ENCODE measurements at regions not wholly inside any gene's neighbourhood (a gene's known extent, or its start where the extent isn't known, plus 50 kb on each side); places are given as distances from the start of the nearest gene placed in this dataset.

GRCh38 chr10:6769704-6770417 lies 189.8 kb upstream of the PRKCQ start:
- no peak overlapping the region for H3K4me3 ChIP-seq (IDR thresholded peaks at IDR 0.05; ENCODE audit: insufficient read depth, low read depth, low read length)
- H3K36me3 ChIP-seq (ENCODE audit: insufficient read depth), result no peaks in the 10 kb centered on the region
- no peak overlapping the region for H2AFZ ChIP-seq (ENCODE audit: low read depth)
- H3K79me2 ChIP-seq (ENCODE audit: insufficient read depth, low read depth), result no peaks in the 10 kb centered on the region
- TF ChIP-seq, protein P1, sequence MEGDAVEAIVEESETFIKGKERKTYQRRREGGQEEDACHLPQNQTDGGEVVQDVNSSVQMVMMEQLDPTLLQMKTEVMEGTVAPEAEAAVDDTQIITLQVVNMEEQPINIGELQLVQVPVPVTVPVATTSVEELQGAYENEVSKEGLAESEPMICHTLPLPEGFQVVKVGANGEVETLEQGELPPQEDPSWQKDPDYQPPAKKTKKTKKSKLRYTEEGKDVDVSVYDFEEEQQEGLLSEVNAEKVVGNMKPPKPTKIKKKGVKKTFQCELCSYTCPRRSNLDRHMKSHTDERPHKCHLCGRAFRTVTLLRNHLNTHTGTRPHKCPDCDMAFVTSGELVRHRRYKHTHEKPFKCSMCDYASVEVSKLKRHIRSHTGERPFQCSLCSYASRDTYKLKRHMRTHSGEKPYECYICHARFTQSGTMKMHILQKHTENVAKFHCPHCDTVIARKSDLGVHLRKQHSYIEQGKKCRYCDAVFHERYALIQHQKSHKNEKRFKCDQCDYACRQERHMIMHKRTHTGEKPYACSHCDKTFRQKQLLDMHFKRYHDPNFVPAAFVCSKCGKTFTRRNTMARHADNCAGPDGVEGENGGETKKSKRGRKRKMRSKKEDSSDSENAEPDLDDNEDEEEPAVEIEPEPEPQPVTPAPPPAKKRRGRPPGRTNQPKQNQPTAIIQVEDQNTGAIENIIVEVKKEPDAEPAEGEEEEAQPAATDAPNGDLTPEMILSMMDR (conservative IDR thresholded peaks at IDR 0.05; ENCODE audit: low read depth, low read length), result no peak
- no peaks in the 10 kb centered on the region for H3K27me3 ChIP-seq (ENCODE audit: insufficient read depth, low read depth)
- H3K4me1 ChIP-seq (ENCODE audit: low read depth, poor library complexity, severe bottlenecking), result no peaks in the 10 kb centered on the region
- H3K27ac ChIP-seq, result no peak overlapping the region
- no peak overlapping the region for H3K9ac ChIP-seq
- H4K20me1 ChIP-seq (ENCODE audit: insufficient read depth), result no peaks in the 10 kb centered on the region
- no peak overlapping the region for H3K4me2 ChIP-seq

- H3K27me3 ChIP-seq (ENCODE audit: insufficient read depth, low read depth), result no peaks in the 10 kb centered on the region
- H3K27ac ChIP-seq, result no peak overlapping the region
- H4K20me1 ChIP-seq (ENCODE audit: insufficient read depth), result no peaks in the 10 kb centered on the region
- H3K79me2 ChIP-seq (ENCODE audit: insufficient read depth, low read depth), result no peaks in the 10 kb centered on the region
- TF ChIP-seq, protein P1 (conservative IDR thresholded peaks at IDR 0.05; ENCODE audit: low read depth, low read length), result no peak
- H3K36me3 ChIP-seq (ENCODE audit: insufficient read depth), result no peaks in the 10 kb centered on the region
- H3K9ac ChIP-seq, result no peak overlapping the region
- no peak overlapping the region for H3K4me3 ChIP-seq (IDR thresholded peaks at IDR 0.05; ENCODE audit: insufficient read depth, low read depth, low read length)
- H3K4me2 ChIP-seq, result no peak overlapping the region
- no peak overlapping the region for H2AFZ ChIP-seq (ENCODE audit: low read depth)
- H3K4me1 ChIP-seq (ENCODE audit: low read depth, poor library complexity, severe bottlenecking), result no peaks in the 10 kb centered on the region
These were observed 186.2 kb upstream of the PRKCQ start for GRCh38 chr10:6766131-6766801.

DNA sequence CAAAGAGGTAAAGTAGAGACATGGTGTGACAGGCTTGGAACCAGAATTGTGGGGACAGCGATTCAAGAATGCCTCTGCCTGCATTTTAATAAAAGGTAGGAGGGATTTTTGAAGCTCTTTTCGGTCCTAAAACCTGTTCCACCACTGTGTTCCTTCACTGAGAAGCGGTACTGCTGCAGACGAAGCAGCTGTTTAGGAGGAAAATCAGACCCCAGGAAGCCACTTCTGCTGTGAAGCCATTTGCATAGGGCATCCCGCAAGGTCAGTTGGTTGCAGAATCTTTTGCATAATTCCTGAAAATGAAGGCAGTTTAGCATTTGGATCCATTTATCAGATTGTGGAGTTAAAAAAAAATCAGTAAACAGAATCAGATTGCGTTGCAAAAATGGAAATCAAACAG lies 183.3 kb upstream of the PRKCQ start:
- Histone ChIP-seq H4K20me1 (ENCODE audit: insufficient read depth) (no peaks in the 10 kb centered on the region), H3K27me3 (ENCODE audit: insufficient read depth, low read depth) (no peaks in the 10 kb centered on the region), H3K4me1 (ENCODE audit: low read depth, poor library complexity, severe bottlenecking) (no peaks in the 10 kb centered on the region), H3K9ac (no peak overlapping the region), H3K4me3 (IDR thresholded peaks at IDR 0.05; ENCODE audit: insufficient read depth, low read depth, low read length) (no peak overlapping the region), H3K4me2 (no peak overlapping the region), H3K79me2 (ENCODE audit: insufficient read depth, low read depth) (no peaks in the 10 kb centered on the region), H2AFZ (ENCODE audit: low read depth) (no peak overlapping the region), H3K27ac (no peak overlapping the region), H3K36me3 (ENCODE audit: insufficient read depth) (no peaks in the 10 kb centered on the region)
- TF ChIP-seq, protein P1 (conservative IDR thresholded peaks at IDR 0.05; ENCODE audit: low read depth, low read length), result no peak

- H3K4me1 ChIP-seq (ENCODE audit: low read depth, poor library complexity, severe bottlenecking), result no peaks in the 10 kb centered on the region
- H2AFZ ChIP-seq (ENCODE audit: low read depth), result no peak overlapping the region
- no peaks in the 10 kb centered on the region for H3K79me2 ChIP-seq (ENCODE audit: insufficient read depth, low read depth)
- no peaks in the 10 kb centered on the region for H3K27me3 ChIP-seq (ENCODE audit: insufficient read depth, low read depth)
- H4K20me1 ChIP-seq (ENCODE audit: insufficient read depth), result no peaks in the 10 kb centered on the region
- no peak overlapping the region for H3K4me2 ChIP-seq
- no peak overlapping the region for H3K4me3 ChIP-seq (IDR thresholded peaks at IDR 0.05; ENCODE audit: insufficient read depth, low read depth, low read length)
- TF ChIP-seq, protein P1 (conservative IDR thresholded peaks at IDR 0.05; ENCODE audit: low read depth, low read length), result no peak
- no peaks in the 10 kb centered on the region for H3K36me3 ChIP-seq (ENCODE audit: insufficient read depth)
- no peak overlapping the region for H3K27ac ChIP-seq
- H3K9ac ChIP-seq, result no peak overlapping the region
These were observed 182.9 kb upstream of the PRKCQ start for GRCh38 chr10:6763001-6763400.
